ENCODE measurements at regions not wholly inside any gene's neighbourhood (a gene's known extent, or its start where the extent isn't known, plus 50 kb on each side); places are given as distances from the start of the nearest gene placed in this dataset.
"Not testable (repeated sequence)": the region's sequence is repeated elsewhere in the genome, so short reads cannot be mapped to it uniquely, and the experiment has no call there.

GRCh38 chr3:194061421-194062030 lies 74.4 kb upstream of the HES1 start:
- DNase-seq, result no peak
- H3K4me1 ChIP-seq (ENCODE audit: low read depth), result peaks cover 7% of the 10 kb centered on the region

GRCh38 chr3:194062830-194063229 lies 73.1 kb upstream of the HES1 start:
- DNase-seq (no peak), ATAC-seq (no peak)
- Histone ChIP-seq H3K9me3 (no peaks in the 10 kb centered on the region), H3K4me3 (no peak overlapping the region), H3K4me1 (ENCODE audit: low read depth) (peaks cover 7% of the 10 kb centered on the region), H3K36me3 (ENCODE audit: low read depth) (no peaks in the 10 kb centered on the region)
- intact Hi-C loops (cut with DNase I, micrococcal nuclease), result no loop called here
- no peak for TF ChIP-seq CTCF (IDR thresholded peaks at IDR 0.05)

More at GRCh38 chr3:194061421-194062030, 74.4 kb upstream of the HES1 start:
- no peak for TF ChIP-seq CTCF (IDR thresholded peaks at IDR 0.05)
- H3K4me3 ChIP-seq, result no peak overlapping the region
- H3K9me3 ChIP-seq, result no peaks in the 10 kb centered on the region
- H3K36me3 ChIP-seq (ENCODE audit: low read depth), result no peaks in the 10 kb centered on the region
- no peak for ATAC-seq
- intact Hi-C loops (cut with DNase I, micrococcal nuclease), result no loop called here

GRCh38 chr3:194064380-194065332 lies 71.3 kb upstream of the HES1 start:
- ATAC-seq, result no peak
- intact Hi-C loops (cut with DNase I, micrococcal nuclease), result no loop called here
- no peaks in the 10 kb centered on the region for H3K36me3 ChIP-seq (ENCODE audit: low read depth)
- H3K4me3 ChIP-seq, result no peak overlapping the region
- peaks cover 2% of the 10 kb centered on the region for H3K4me1 ChIP-seq (ENCODE audit: low read depth)
- no peak for DNase-seq
- TF ChIP-seq CTCF (IDR thresholded peaks at IDR 0.05), result no peak
- no peaks in the 10 kb centered on the region for H3K9me3 ChIP-seq

- H3K9me3 ChIP-seq, result not testable (repeated sequence)
These were observed 68.6 kb upstream of the HES1 start for GRCh38 chr3:194067327-194067726.

GRCh38 chr3:194067949-194068362 lies 68.0 kb upstream of the HES1 start:
- no peak for ATAC-seq
- no peak for DNase-seq
- intact Hi-C loops (cut with DNase I, micrococcal nuclease), result no loop called here
- no peaks in the 10 kb centered on the region for H3K9me3 ChIP-seq
- no peak for TF ChIP-seq CTCF (IDR thresholded peaks at IDR 0.05)
- no peaks in the 10 kb centered on the region for H3K36me3 ChIP-seq (ENCODE audit: low read depth)
- peaks cover 18% of the 10 kb centered on the region for H3K4me1 ChIP-seq (ENCODE audit: low read depth)
- H3K4me3 ChIP-seq, result no peak overlapping the region

More at GRCh38 chr3:194067327-194067726, 68.6 kb upstream of the HES1 start:
- DNase-seq; ATAC-seq; H3K4me3 ChIP-seq; H3K36me3 ChIP-seq (ENCODE audit: low read depth); intact Hi-C loops (cut with DNase I, micrococcal nuclease): not testable (repeated sequence)
- H3K4me1 ChIP-seq (ENCODE audit: low read depth), result peaks cover 18% of the 10 kb centered on the region
